ENCODE measurements at regions not wholly inside any gene's neighbourhood (a gene's known extent, or its start where the extent isn't known, plus 50 kb on each side); places are given as distances from the start of the nearest gene placed in this dataset.

DNA sequence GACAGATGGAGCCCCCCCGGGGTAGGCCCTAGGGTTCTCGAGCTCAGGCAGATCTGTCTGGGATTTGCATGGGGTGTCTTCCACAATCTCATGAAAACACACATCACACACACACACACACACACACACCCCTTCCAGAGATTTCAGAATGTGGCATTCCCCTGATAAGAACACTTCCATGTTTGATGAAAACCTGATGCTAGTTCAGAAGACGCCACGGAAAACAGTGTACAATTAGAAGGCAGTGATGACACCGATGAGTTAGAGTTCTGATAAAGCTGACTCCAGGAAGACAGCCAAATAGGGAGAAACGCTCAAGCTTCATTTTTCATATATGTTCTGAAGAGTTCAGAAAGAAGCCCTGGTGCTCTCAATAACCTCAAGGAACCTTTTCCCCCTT is 438.7 kb upstream of the JARID2 start:
- TF ChIP-seq GATA3 (IDR thresholded peaks at IDR 0.05; ENCODE audit: low read depth, low read length) (no peak), GATA2 (IDR thresholded peaks at IDR 0.05; ENCODE audit: low read depth, low read length) (no peak)
